Fibroblast of villous mesenchyme (primary cell): ENCODE measurements at regions not wholly inside any gene's neighbourhood (a gene's known extent, or its start where the extent isn't known, plus 50 kb on each side); places are given as distances from the start of the nearest gene placed in this dataset.

Source experiments
- DNase-seq: peaks from one replicate; pipeline ENCODE4 v3.0.0-alpha.2; 2010; ENCODE audit warnings: low read depth
- H3K4me3 ChIP-seq: 2 replicates; pipeline ENCODE4 v1.5.1; 2011; ENCODE audit warnings: low read depth, mild to moderate bottlenecking, low read length
- TF ChIP-seq, protein P1 (sequence below): IDR thresholded peaks from 2 replicates; pipeline ENCODE4 v1.5.1; 2012; ENCODE audit warnings: low read depth, mild to moderate bottlenecking, low read length; ENCODE audit not compliant: insufficient read depth

DNA sequence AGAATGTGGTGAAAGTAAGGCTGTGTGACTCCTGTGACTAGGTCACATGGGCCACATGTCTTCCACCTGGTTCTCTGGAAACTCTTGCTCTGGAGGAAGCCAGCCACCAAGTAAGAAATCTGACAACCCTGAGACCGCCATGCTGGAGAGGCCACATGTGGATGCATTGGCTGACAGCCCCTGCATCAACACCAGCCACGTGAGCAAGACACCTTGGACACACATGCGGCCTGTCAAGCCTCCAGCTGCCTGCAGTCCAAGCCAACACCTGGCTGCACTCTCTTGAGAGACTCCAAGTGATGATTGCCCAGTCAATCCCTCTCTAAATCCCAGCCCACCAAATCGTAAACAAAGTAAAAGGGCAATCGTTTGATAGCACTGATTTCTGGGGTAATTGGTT lies 112.6 kb downstream of the FOXL1 start:
- TF ChIP-seq, protein P1, sequence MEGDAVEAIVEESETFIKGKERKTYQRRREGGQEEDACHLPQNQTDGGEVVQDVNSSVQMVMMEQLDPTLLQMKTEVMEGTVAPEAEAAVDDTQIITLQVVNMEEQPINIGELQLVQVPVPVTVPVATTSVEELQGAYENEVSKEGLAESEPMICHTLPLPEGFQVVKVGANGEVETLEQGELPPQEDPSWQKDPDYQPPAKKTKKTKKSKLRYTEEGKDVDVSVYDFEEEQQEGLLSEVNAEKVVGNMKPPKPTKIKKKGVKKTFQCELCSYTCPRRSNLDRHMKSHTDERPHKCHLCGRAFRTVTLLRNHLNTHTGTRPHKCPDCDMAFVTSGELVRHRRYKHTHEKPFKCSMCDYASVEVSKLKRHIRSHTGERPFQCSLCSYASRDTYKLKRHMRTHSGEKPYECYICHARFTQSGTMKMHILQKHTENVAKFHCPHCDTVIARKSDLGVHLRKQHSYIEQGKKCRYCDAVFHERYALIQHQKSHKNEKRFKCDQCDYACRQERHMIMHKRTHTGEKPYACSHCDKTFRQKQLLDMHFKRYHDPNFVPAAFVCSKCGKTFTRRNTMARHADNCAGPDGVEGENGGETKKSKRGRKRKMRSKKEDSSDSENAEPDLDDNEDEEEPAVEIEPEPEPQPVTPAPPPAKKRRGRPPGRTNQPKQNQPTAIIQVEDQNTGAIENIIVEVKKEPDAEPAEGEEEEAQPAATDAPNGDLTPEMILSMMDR: no peak
- no peak overlapping the region for H3K4me3 ChIP-seq
- DNase-seq: no peak

GRCh38 chr16:86692426-86692825 lies 114.1 kb downstream of the FOXL1 start:
- no peak for DNase-seq
- TF ChIP-seq, protein P1: no peak
- H3K4me3 ChIP-seq: no peak overlapping the region

GRCh38 chr16:86693033-86693432 lies 114.7 kb downstream of the FOXL1 start:
- TF ChIP-seq, protein P1: no peak
- no peak for DNase-seq
- no peak overlapping the region for H3K4me3 ChIP-seq

- DNase-seq: peak; percentile 26
- TF ChIP-seq, protein P1: no peak
- H3K4me3 ChIP-seq: no peak overlapping the region
These were observed 119.4 kb downstream of the FOXL1 start for GRCh38 chr16:86697715-86698114.

DNA sequence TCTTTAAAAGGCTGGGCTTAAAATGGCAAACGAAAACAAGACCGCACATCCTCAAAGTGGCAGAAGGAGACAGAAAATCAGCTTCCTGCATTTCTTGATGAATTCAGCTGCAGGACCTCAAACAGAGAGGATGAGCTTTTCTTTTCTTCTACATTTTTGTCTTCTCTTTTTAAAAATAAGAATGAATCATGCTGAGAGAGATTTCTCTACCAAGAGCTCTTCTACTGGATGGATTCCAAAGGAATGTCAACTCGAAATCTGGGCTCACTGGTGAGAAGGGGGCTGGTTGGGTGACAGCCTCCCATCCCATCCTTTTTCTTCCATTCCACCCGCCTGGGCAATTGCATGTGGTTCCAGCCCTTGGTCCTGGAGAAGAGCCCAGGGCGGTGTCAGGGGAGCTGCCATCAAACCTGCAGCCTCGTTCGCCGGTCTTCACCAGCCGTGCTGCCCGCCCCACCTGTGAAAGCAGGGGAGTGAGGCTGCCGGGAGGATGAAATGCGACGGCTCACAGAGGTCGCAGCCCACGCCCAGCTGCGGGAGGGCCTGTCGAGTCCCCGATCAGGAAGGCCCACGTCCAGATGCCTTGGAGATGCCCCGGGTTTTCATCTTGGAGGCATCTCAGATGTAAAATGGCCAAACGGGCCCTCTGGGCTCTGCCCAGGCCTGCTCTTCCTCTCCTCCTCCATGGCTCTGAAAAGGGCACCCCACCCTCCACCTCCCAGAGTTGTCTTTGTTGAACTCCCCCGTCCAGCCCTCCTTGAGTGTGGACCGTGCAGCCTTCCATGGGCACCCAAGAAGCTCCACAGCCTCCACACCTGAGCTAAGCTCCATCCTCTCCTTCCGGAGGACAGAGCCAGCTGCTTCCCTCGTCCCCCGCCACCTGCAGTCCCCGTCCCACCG lies 121.9 kb downstream of the FOXL1 start:
- H3K4me3 ChIP-seq: no peak overlapping the region
- TF ChIP-seq, protein P1: no peak
- DNase-seq: no peak

DNA sequence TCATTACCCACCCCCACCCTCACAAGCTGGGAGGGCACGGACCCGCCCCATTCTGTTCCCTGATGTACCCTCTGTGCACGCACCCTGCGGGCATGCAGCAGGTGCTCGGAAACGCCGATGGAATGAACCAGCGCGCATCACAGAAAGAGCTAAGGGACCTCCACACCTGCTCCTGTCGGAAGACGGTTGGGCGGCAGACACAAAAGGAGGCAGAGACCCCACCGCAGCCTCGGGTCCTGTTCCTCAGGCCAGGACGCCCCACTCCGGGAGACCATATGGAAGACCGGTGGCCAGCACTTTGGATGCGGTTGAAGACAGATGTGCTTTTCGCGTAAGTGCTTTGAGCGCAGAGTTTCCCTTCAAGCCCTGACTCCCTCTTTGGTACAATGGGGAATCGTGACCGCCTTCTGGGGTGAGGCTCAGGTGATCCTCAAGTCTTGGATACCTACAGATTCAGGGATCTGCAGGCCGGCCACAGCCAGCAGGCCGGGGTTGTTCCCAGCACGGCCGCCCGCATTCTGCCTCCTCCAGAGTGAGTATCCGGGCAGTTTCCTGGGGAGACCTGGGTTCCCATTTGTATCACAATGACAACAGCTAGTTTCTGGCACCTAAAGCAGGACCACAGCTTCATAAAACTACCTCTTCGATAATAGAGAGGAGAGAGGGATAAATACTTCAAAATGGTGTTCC lies 123.1 kb downstream of the FOXL1 start:
- DNase-seq: no peak
- no peak overlapping the region for H3K4me3 ChIP-seq
- TF ChIP-seq, protein P1: no peak
